Epithelial cell of esophagus (primary cell): ENCODE measurements at regions not wholly inside any gene's neighbourhood (a gene's known extent, or its start where the extent isn't known, plus 50 kb on each side); places are given as distances from the start of the nearest gene placed in this dataset.
A peak's percentile ranks its signal among the peaks of the same experiment; 100 is the strongest.

Experiments
- DNase-seq: peaks from one replicate; pipeline ENCODE4 v3.0.0; 2010; ENCODE audit warnings: low read depth
- H3K4me3 ChIP-seq: 2 replicates; pipeline ENCODE4 v1.5.1; 2011; ENCODE audit warnings: mild to moderate bottlenecking, low read length, control low read depth
- CTCF ChIP-seq: IDR thresholded peaks from 2 replicates; pipeline ENCODE4 v1.5.1; 2011; ENCODE audit warnings: low read depth, mild to moderate bottlenecking, low read length, control low read depth, inconsistent platforms; ENCODE audit not compliant: insufficient read depth; ENCODE audit errors: missing control alignments

GRCh38 chr20:24340933-24341332 lies 128.5 kb upstream of the SYNDIG1 start:
- TF ChIP-seq CTCF, result no peak
- peak; percentile 86 for DNase-seq
- H3K4me3 ChIP-seq, result no peak overlapping the region

- no peak for TF ChIP-seq CTCF
- peak; percentile 99 for DNase-seq
- no peak overlapping the region for H3K4me3 ChIP-seq
Measured at GRCh38 chr20:24339210-24339641, 130.2 kb upstream of the SYNDIG1 start.

- H3K4me3 ChIP-seq, result no peak overlapping the region
- no peak for TF ChIP-seq CTCF
- DNase-seq, result no peak
Measured at GRCh38 chr20:24337551-24337950, 131.9 kb upstream of the SYNDIG1 start.

- DNase-seq, result peak; percentile 81
- H3K4me3 ChIP-seq, result no peak overlapping the region
- no peak for TF ChIP-seq CTCF
Measured at GRCh38 chr20:24337069-24337468, 132.4 kb upstream of the SYNDIG1 start.

GRCh38 chr20:24334830-24335229 lies 134.6 kb upstream of the SYNDIG1 start:
- no peak for DNase-seq
- TF ChIP-seq CTCF, result no peak
- H3K4me3 ChIP-seq, result no peak overlapping the region

- DNase-seq, result peak; percentile 87
- TF ChIP-seq CTCF, result no peak
Measured at GRCh38 chr20:24332956-24333355, 136.5 kb upstream of the SYNDIG1 start.

GRCh38 chr20:24331939-24332338 lies 137.5 kb upstream of the SYNDIG1 start:
- H3K4me3 ChIP-seq, result no peak overlapping the region
- no peak for DNase-seq
- TF ChIP-seq CTCF, result no peak

More at GRCh38 chr20:24332956-24333355, 136.5 kb upstream of the SYNDIG1 start:
- H3K4me3 ChIP-seq, result no peak overlapping the region
